Activated T-cell treated with anti-CD3 and anti-CD28 coated beads, Interleukin-2, amount 50 U/mL, for 4 hours (primary cell): ENCODE measurements at regions not wholly inside any gene's neighbourhood (a gene's known extent, or its start where the extent isn't known, plus 50 kb on each side); places are given as distances from the start of the nearest gene placed in this dataset.
"Not testable (repeated sequence)": the region's sequence is repeated elsewhere in the genome, so short reads cannot be mapped to it uniquely, and the experiment has no call there.

Experiments used
- ATAC-seq, 2 donors: fragments of 200-7000 bp; cut with Tn5 transposase; one replicate each; pipeline ENCODE4 v1.10.0; 2021
- DNase-seq: peaks from one replicate; pipeline ENCODE4 v3.0.0-alpha.2; 2020
- H3K27me3 Mint-ChIP-seq: one replicate; pipeline ENCODE4 v1.8.0; 2021; ENCODE audit warnings: low read depth, mixed read lengths
- H3K36me3 Mint-ChIP-seq: one replicate; pipeline ENCODE4 v1.8.0; 2022; ENCODE audit warnings: mixed read lengths; ENCODE audit not compliant: insufficient read depth
- H3K4me1 Mint-ChIP-seq: one replicate; pipeline ENCODE4 v1.8.0; 2021; ENCODE audit warnings: low read depth, mixed read lengths
- H3K4me3 Mint-ChIP-seq: one replicate; pipeline ENCODE4 v1.8.0; 2021; ENCODE audit warnings: mild to moderate bottlenecking, moderate library complexity, mixed read lengths
- H3K9me3 Mint-ChIP-seq: one replicate; pipeline ENCODE4 v1.8.0; 2021; ENCODE audit warnings: mixed read lengths

- H3K27me3 Mint-ChIP-seq, result no peaks in the 10 kb centered on the region
- H3K4me1 Mint-ChIP-seq, result no peaks in the 10 kb centered on the region
- no peak overlapping the region for H3K4me3 Mint-ChIP-seq
- H3K9me3 Mint-ChIP-seq, result no peaks in the 10 kb centered on the region
- no peak for ATAC-seq
- no peak for DNase-seq
- H3K36me3 Mint-ChIP-seq, result no peaks in the 10 kb centered on the region
Measured at GRCh38 chr1:187991944-187992343, 1163.2 kb downstream of the PLA2G4A start.

GRCh38 chr1:187996780-187997179, 1168.0 kb downstream of the PLA2G4A start:
- Mint-ChIP-seq H3K9me3 (no peaks in the 10 kb centered on the region), H3K4me1 (no peaks in the 10 kb centered on the region), H3K27me3 (no peaks in the 10 kb centered on the region), H3K36me3 (no peaks in the 10 kb centered on the region), H3K4me3 (no peak overlapping the region)
- DNase-seq (no peak), ATAC-seq (no peak)

GRCh38 chr1:187999973-188000372, 1171.2 kb downstream of the PLA2G4A start:
- Mint-ChIP-seq H3K27me3 (no peaks in the 10 kb centered on the region), H3K4me3 (no peak overlapping the region), H3K4me1 (no peaks in the 10 kb centered on the region), H3K36me3 (no peaks in the 10 kb centered on the region), H3K9me3 (no peaks in the 10 kb centered on the region)
- DNase-seq, result no peak
- no peak for ATAC-seq

- H3K4me3 Mint-ChIP-seq, H3K36me3 Mint-ChIP-seq, ATAC-seq, H3K27me3 Mint-ChIP-seq, DNase-seq, H3K4me1 Mint-ChIP-seq, H3K9me3 Mint-ChIP-seq: not testable (repeated sequence)
Measured at GRCh38 chr1:188003687-188004086, 1174.9 kb downstream of the PLA2G4A start.

GRCh38 chr1:188004849-188005248, 1176.1 kb downstream of the PLA2G4A start:
- H3K4me3 Mint-ChIP-seq, result no peak overlapping the region
- H3K36me3 Mint-ChIP-seq, result no peaks in the 10 kb centered on the region
- DNase-seq (no peak), ATAC-seq (no peak)
- no peaks in the 10 kb centered on the region for H3K27me3 Mint-ChIP-seq
- no peaks in the 10 kb centered on the region for H3K4me1 Mint-ChIP-seq
- H3K9me3 Mint-ChIP-seq, result peaks cover 3% of the 10 kb centered on the region

- Mint-ChIP-seq H3K27me3 (no peaks in the 10 kb centered on the region), H3K4me3 (no peak overlapping the region), H3K4me1 (no peaks in the 10 kb centered on the region), H3K9me3 (peaks cover 3% of the 10 kb centered on the region), H3K36me3 (no peaks in the 10 kb centered on the region)
- DNase-seq (no peak), ATAC-seq (no peak)
Measured at GRCh38 chr1:188006354-188006753, 1177.6 kb downstream of the PLA2G4A start.

GRCh38 chr1:188013222-188013849, 1184.6 kb downstream of the PLA2G4A start:
- not testable (repeated sequence) for H3K27me3 Mint-ChIP-seq, ATAC-seq, H3K9me3 Mint-ChIP-seq, DNase-seq, H3K36me3 Mint-ChIP-seq, H3K4me3 Mint-ChIP-seq, H3K4me1 Mint-ChIP-seq

GRCh38 chr1:188017921-188018320, 1189.2 kb downstream of the PLA2G4A start:
- no peaks in the 10 kb centered on the region for H3K36me3 Mint-ChIP-seq
- no peak overlapping the region for H3K4me3 Mint-ChIP-seq
- H3K27me3 Mint-ChIP-seq, result no peaks in the 10 kb centered on the region
- H3K9me3 Mint-ChIP-seq, result peaks cover 17% of the 10 kb centered on the region
- no peaks in the 10 kb centered on the region for H3K4me1 Mint-ChIP-seq
- DNase-seq (no peak), ATAC-seq (no peak)

GRCh38 chr1:188022661-188023060, 1193.9 kb downstream of the PLA2G4A start:
- ATAC-seq (no peak), DNase-seq (no peak)
- no peaks in the 10 kb centered on the region for H3K36me3 Mint-ChIP-seq
- H3K4me1 Mint-ChIP-seq, result no peaks in the 10 kb centered on the region
- H3K27me3 Mint-ChIP-seq, result no peaks in the 10 kb centered on the region
- H3K9me3 Mint-ChIP-seq, result peaks cover 16% of the 10 kb centered on the region
- H3K4me3 Mint-ChIP-seq, result no peak overlapping the region

GRCh38 chr1:188023206-188023605, 1194.5 kb downstream of the PLA2G4A start:
- Mint-ChIP-seq H3K4me3 (no peak overlapping the region), H3K4me1 (no peaks in the 10 kb centered on the region), H3K9me3 (peaks cover 16% of the 10 kb centered on the region), H3K27me3 (no peaks in the 10 kb centered on the region), H3K36me3 (no peaks in the 10 kb centered on the region)
- DNase-seq, result no peak
- no peak for ATAC-seq

- no peaks in the 10 kb centered on the region for H3K4me1 Mint-ChIP-seq
- no peak for ATAC-seq
- DNase-seq, result no peak
- no peaks in the 10 kb centered on the region for H3K27me3 Mint-ChIP-seq
- no peak overlapping the region for H3K4me3 Mint-ChIP-seq
- peaks cover 9% of the 10 kb centered on the region for H3K9me3 Mint-ChIP-seq
- no peaks in the 10 kb centered on the region for H3K36me3 Mint-ChIP-seq
Measured at GRCh38 chr1:188027613-188028012, 1198.9 kb downstream of the PLA2G4A start.

- H3K36me3 Mint-ChIP-seq, H3K4me1 Mint-ChIP-seq, H3K4me3 Mint-ChIP-seq, DNase-seq, H3K27me3 Mint-ChIP-seq, ATAC-seq: not testable (repeated sequence)
- peaks cover 14% of the 10 kb centered on the region for H3K9me3 Mint-ChIP-seq
Measured at GRCh38 chr1:188037572-188037971, 1208.8 kb downstream of the PLA2G4A start.

- Mint-ChIP-seq H3K4me3 (no peak overlapping the region), H3K36me3 (no peaks in the 10 kb centered on the region), H3K9me3 (no peaks in the 10 kb centered on the region), H3K27me3 (no peaks in the 10 kb centered on the region), H3K4me1 (no peaks in the 10 kb centered on the region)
- ATAC-seq (no peak), DNase-seq (no peak)
Measured at GRCh38 chr1:188043536-188044245, 1214.9 kb downstream of the PLA2G4A start.

GRCh38 chr1:188050250-188050649, 1221.5 kb downstream of the PLA2G4A start:
- H3K4me1 Mint-ChIP-seq, result no peaks in the 10 kb centered on the region
- no peaks in the 10 kb centered on the region for H3K27me3 Mint-ChIP-seq
- peaks cover 10% of the 10 kb centered on the region for H3K9me3 Mint-ChIP-seq
- H3K4me3 Mint-ChIP-seq, result no peak overlapping the region
- ATAC-seq (no peak), DNase-seq (no peak)
- no peaks in the 10 kb centered on the region for H3K36me3 Mint-ChIP-seq

GRCh38 chr1:188056011-188056410, 1227.3 kb downstream of the PLA2G4A start:
- DNase-seq, result no peak
- no peaks in the 10 kb centered on the region for H3K36me3 Mint-ChIP-seq
- ATAC-seq, result no peak
- peaks cover 17% of the 10 kb centered on the region for H3K9me3 Mint-ChIP-seq
- H3K27me3 Mint-ChIP-seq, result no peaks in the 10 kb centered on the region
- H3K4me1 Mint-ChIP-seq, result no peaks in the 10 kb centered on the region
- H3K4me3 Mint-ChIP-seq, result no peak overlapping the region
